WERI-Rb-1 (cell line): ENCODE measurements at regions not wholly inside any gene's neighbourhood (a gene's known extent, or its start where the extent isn't known, plus 50 kb on each side); places are given as distances from the start of the nearest gene placed in this dataset.

Experiments
- DNase-seq: peaks from one replicate; pipeline ENCODE4 v3.0.0-alpha.2; 2020
- H3K27ac ChIP-seq: fragments of 250-450 bp; sonication (Bioruptor Pico); 2 replicates; pipeline ENCODE4 v1.5.1; 2020; ENCODE audit warnings: mild to moderate bottlenecking, moderate library complexity
- H3K27me3 ChIP-seq: fragments of 250-450 bp; sonication (Bioruptor Pico); 2 replicates; pipeline ENCODE4 v1.5.1; 2021; ENCODE audit warnings: mild to moderate bottlenecking, low read depth, moderate library complexity; ENCODE audit not compliant: insufficient read depth, severe bottlenecking
- H3K36me3 ChIP-seq: fragments of 250-450 bp; sonication (Bioruptor Pico); 2 replicates; pipeline ENCODE4 v1.5.1; 2020; ENCODE audit warnings: mild to moderate bottlenecking, moderate library complexity
- H3K4me3 ChIP-seq: 2 replicates; pipeline ENCODE4 v1.5.1; 2011; ENCODE audit warnings: low read depth, mild to moderate bottlenecking, control low read depth, low read length
- H3K9me3 ChIP-seq: fragments of 250-450 bp; sonication (Bioruptor Pico); 2 replicates; pipeline ENCODE4 v1.5.1; 2021; ENCODE audit warnings: mild to moderate bottlenecking, moderate library complexity; ENCODE audit not compliant: severe bottlenecking
- CTCF ChIP-seq: IDR thresholded peaks from 2 replicates; pipeline ENCODE4 v1.5.1; 2011; ENCODE audit warnings: low read depth, mild to moderate bottlenecking, control low read depth, inconsistent platforms, low read length

- Histone ChIP-seq H3K4me3 (no peak overlapping the region), H3K27me3 (no peaks in the 10 kb centered on the region), H3K27ac (no peak overlapping the region), H3K36me3 (no peaks in the 10 kb centered on the region), H3K9me3 (no peaks in the 10 kb centered on the region)
- no peak for DNase-seq
- no peak for TF ChIP-seq CTCF
Observed at GRCh38 chrX:63884821-63885790, 100.1 kb upstream of the ARHGEF9 start.

- H3K4me3 ChIP-seq, result no peak overlapping the region
- H3K27me3 ChIP-seq, result no peaks in the 10 kb centered on the region
- no peak for TF ChIP-seq CTCF
- no peak for DNase-seq
- H3K9me3 ChIP-seq, result peaks cover 9% of the 10 kb centered on the region
- H3K36me3 ChIP-seq, result no peaks in the 10 kb centered on the region
- no peak overlapping the region for H3K27ac ChIP-seq
Observed at GRCh38 chrX:63869506-63869905, 84.5 kb upstream of the ARHGEF9 start.

GRCh38 chrX:63855896-63856295 lies 70.9 kb upstream of the ARHGEF9 start:
- Histone ChIP-seq H3K27ac (peak overlapping the region; percentile 32), H3K9me3 (no peaks in the 10 kb centered on the region)
- DNase-seq, result no peak

GRCh38 chrX:63835361-63835760 lies 50.3 kb upstream of the ARHGEF9 start:
- DNase-seq, result no peak
- no peaks in the 10 kb centered on the region for H3K36me3 ChIP-seq

More at GRCh38 chrX:63855896-63856295, 70.9 kb upstream of the ARHGEF9 start:
- no peak for TF ChIP-seq CTCF
- no peak overlapping the region for H3K4me3 ChIP-seq
- no peaks in the 10 kb centered on the region for H3K36me3 ChIP-seq
- no peaks in the 10 kb centered on the region for H3K27me3 ChIP-seq

More at GRCh38 chrX:63835361-63835760, 50.3 kb upstream of the ARHGEF9 start:
- Histone ChIP-seq H3K4me3 (no peak overlapping the region), H3K27me3 (no peaks in the 10 kb centered on the region), H3K9me3 (peaks cover 14% of the 10 kb centered on the region), H3K27ac (no peak overlapping the region)
- TF ChIP-seq CTCF, result no peak
